SH-SY5Y (cell line): ENCODE measurements at regions not wholly inside any gene's neighbourhood (a gene's known extent, or its start where the extent isn't known, plus 50 kb on each side); places are given as distances from the start of the nearest gene placed in this dataset.

Experiments
- GATA2 ChIP-seq: IDR thresholded peaks from 2 replicates; pipeline ENCODE4 v1.6.1; 2011; ENCODE audit warnings: mild to moderate bottlenecking, low read depth, low read length
- GATA3 ChIP-seq: IDR thresholded peaks from 2 replicates; pipeline ENCODE4 v1.6.1; 2011; ENCODE audit warnings: low read depth, mild to moderate bottlenecking, low read length, moderate library complexity

DNA sequence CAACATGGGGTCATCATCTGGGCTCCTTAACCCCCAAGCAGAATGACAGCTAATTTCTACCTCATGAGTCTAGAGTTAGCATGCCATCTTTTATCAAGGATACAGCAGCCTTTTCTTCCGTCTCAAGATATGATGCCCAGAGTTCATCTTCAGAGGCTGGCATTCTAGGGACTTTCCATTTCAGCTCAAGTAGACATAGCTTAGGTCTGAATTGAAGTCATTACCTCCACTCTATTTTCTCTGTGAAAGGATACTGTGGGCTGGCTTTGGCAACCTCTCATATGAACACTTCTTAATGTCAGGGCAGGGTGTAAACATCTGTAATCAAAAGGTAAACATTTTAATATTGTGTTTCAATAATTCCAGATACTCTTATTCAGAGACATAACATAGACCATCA lies 535.7 kb downstream of the MAT2B start:
- TF ChIP-seq GATA2 (no peak), GATA3 (no peak)
